ENCODE measurements at regions not wholly inside any gene's neighbourhood (a gene's known extent, or its start where the extent isn't known, plus 50 kb on each side); places are given as distances from the start of the nearest gene placed in this dataset.

- TF ChIP-seq EP300 (conservative IDR thresholded peaks at IDR 0.05; ENCODE audit: poor library complexity, severe bottlenecking) (no peak), EZH2 (IDR thresholded peaks at IDR 0.05; ENCODE audit: borderline replicate concordance, insufficient read depth, low read length, poor library complexity, severe bottlenecking) (no peak)
Observed at GRCh38 chr5:8458038-8458383, 589.1 kb downstream of the MTRR start.

Measured in neural cell (in vitro differentiated cells).